ENCODE measurements at regions not wholly inside any gene's neighbourhood (a gene's known extent, or its start where the extent isn't known, plus 50 kb on each side); places are given as distances from the start of the nearest gene placed in this dataset.

GRCh38 chr12:25317553-25317952, 66.8 kb upstream of the KRAS start:
- TF ChIP-seq CTCF (conservative IDR thresholded peaks at IDR 0.05; ENCODE audit: low read depth, low read length) (no peak), EZH2 (IDR thresholded peaks at IDR 0.05; ENCODE audit: borderline replicate concordance, low read depth, low read length, poor library complexity, severe bottlenecking) (no peak)
